GM06990 (cell line): ENCODE measurements at regions not wholly inside any gene's neighbourhood (a gene's known extent, or its start where the extent isn't known, plus 50 kb on each side); places are given as distances from the start of the nearest gene placed in this dataset.
"Not testable (repeated sequence)": the region's sequence is repeated elsewhere in the genome, so short reads cannot be mapped to it uniquely, and the experiment has no call there.

Experiments
- DNase-seq: peaks from one replicate; pipeline ENCODE4 v3.0.0-alpha.2; 2011; ENCODE audit not compliant: insufficient read length; ENCODE audit errors: extremely low read depth
- H3K27me3 ChIP-seq: replicated peaks from 2 replicates; pipeline ENCODE4 v1.6.0; 2011; ENCODE audit warnings: low read length; ENCODE audit not compliant: control insufficient read depth, insufficient read depth
- H3K36me3 ChIP-seq: 2 replicates; pipeline ENCODE4 v1.5.1; 2011; ENCODE audit warnings: low read length; ENCODE audit not compliant: control insufficient read depth, insufficient read depth
- H3K4me3 ChIP-seq: replicated peaks from 2 replicates; pipeline ENCODE4 v1.5.1; 2011; ENCODE audit warnings: low read depth, mild to moderate bottlenecking, control low read depth, low read length
- TF ChIP-seq, protein P1 (sequence below): IDR thresholded peaks from 2 replicates; pipeline ENCODE4 v1.5.1; 2011; ENCODE audit warnings: low read length, control low read depth, mild to moderate bottlenecking, inconsistent platforms; ENCODE audit not compliant: insufficient read depth, poor library complexity, severe bottlenecking

DNA sequence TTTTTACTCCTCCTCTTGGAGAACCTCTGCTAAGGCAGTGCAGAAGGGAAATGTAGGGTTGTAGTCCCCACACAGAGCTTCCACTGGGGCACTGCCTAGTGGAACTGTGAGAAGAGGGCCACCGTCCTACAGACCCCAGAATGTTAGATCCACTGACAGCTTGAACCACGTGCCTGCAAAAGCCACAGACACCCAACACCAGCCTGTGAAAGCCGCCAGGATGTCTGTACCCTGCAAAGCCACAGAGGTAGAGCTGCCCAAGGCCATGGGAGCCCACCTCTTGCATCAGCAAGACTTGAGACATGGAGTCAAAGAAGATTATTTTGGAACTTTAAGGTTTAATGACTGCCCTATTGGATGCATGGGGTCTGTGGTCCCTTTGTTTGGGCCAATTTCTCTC is 112.1 kb downstream of the RSL24D1 start:
- TF ChIP-seq, protein P1, sequence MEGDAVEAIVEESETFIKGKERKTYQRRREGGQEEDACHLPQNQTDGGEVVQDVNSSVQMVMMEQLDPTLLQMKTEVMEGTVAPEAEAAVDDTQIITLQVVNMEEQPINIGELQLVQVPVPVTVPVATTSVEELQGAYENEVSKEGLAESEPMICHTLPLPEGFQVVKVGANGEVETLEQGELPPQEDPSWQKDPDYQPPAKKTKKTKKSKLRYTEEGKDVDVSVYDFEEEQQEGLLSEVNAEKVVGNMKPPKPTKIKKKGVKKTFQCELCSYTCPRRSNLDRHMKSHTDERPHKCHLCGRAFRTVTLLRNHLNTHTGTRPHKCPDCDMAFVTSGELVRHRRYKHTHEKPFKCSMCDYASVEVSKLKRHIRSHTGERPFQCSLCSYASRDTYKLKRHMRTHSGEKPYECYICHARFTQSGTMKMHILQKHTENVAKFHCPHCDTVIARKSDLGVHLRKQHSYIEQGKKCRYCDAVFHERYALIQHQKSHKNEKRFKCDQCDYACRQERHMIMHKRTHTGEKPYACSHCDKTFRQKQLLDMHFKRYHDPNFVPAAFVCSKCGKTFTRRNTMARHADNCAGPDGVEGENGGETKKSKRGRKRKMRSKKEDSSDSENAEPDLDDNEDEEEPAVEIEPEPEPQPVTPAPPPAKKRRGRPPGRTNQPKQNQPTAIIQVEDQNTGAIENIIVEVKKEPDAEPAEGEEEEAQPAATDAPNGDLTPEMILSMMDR, result no peak
- DNase-seq, result no peak
- no peaks in the 10 kb centered on the region for H3K36me3 ChIP-seq

DNA sequence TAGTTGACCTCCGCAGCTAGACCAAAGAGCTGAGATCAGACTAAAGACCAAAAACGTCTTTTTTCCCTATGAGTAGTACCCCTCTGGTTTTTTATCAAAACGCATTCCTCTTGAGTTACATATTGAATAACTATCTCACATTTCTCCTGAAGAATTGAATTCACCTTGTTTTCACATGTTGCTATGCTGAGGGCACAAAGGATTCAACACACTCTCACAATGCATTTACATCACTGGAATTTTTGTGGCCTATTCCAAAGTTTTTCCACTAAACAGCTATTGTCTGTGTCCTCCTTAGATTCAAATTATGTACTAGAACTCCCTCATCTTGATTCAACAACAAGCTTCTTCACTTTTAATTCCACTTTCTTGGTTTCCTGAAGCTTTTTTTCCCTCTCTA is 112.5 kb downstream of the RSL24D1 start:
- TF ChIP-seq, protein P1, result no peak
- no peaks in the 10 kb centered on the region for H3K27me3 ChIP-seq
- no peak for DNase-seq
- no peaks in the 10 kb centered on the region for H3K36me3 ChIP-seq
- no peak overlapping the region for H3K4me3 ChIP-seq

More for the DNA sequence above, 112.1 kb downstream of the RSL24D1 start:
- Histone ChIP-seq H3K4me3 (no peak overlapping the region), H3K27me3 (no peaks in the 10 kb centered on the region)

DNA sequence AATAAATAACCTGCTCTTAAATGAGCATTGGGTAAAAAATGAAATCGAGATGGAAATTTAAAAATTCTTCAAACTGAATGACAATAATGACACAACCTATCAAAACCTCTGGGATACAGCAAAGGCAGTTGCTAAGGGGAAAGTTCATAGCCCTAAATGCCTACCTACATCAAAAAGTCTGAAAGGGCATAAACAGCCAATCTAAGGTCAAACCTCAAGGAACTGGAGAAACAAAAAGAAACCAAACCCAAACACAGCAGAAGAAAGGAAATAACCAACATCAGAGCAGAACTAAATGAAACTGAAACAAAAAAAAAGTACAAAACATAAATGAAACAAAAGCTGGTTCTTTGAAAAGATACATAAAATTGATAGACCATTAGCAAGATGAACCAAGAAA is 119.7 kb downstream of the RSL24D1 start:
- not testable (repeated sequence) for DNase-seq, H3K4me3 ChIP-seq, H3K27me3 ChIP-seq, H3K36me3 ChIP-seq

DNA sequence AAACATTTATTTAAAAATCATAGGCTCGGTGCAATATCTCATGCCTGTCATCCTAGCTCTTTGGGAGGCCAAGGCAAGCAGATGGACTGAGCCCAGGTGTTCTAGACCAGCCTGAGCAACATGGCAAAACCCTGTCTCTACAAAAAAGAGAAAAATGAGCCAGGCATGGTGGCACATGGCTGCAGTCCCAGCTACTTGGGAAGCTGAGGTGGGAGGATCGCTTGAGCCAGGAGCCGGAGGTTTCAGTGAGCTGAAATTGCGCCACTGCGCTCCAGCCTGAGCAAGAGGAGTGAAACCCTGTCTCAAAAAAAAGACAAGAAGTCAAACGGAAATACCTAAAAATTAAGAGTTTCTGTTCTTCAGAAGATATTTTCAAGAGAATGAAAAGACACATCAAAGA is 122.3 kb downstream of the RSL24D1 start:
- TF ChIP-seq, protein P1, result no peak
- no peak for DNase-seq
- H3K27me3 ChIP-seq, result no peaks in the 10 kb centered on the region
- H3K36me3 ChIP-seq, result no peaks in the 10 kb centered on the region
- H3K4me3 ChIP-seq, result no peak overlapping the region

DNA sequence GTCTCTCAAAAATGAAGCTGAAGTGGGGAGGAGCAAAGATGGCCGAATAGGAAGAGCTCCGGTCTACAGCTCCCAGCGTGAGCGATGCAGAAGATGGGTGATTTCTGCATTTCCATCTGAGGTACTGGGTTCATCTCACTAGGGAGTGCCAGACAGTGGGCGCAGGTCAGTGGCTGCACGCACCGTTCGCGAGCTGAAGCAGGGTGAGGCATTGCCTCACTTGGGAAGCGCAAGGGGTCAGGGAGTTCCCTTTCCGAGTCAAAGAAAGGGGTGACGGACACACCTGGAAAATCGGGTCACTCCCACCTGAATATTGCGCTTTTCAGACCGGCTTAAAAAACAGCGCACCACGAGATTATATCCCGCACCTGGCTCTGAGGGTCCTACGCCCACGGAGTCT is 132.8 kb downstream of the RSL24D1 start:
- not testable (repeated sequence) for DNase-seq, H3K27me3 ChIP-seq, H3K36me3 ChIP-seq, H3K4me3 ChIP-seq

DNA sequence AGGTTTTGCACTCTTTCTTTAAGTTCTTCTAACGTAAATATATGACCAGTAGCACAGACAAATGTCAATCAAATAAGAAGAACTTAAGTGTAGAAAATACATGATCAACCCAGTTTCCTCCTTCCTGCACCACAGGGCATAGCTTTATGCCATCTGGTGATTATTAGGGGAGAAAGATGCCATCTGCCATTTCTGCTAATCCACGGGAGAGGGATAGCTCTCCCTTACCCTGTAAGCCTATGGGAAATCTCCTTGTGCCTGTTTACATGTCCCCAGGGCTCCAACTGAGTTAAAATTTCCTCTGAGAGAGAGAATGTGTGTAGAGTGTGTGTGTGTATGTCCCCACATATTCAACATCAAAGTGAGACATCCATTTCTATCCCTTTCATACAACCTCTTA is 135.9 kb downstream of the RSL24D1 start:
- no peaks in the 10 kb centered on the region for H3K27me3 ChIP-seq
- H3K4me3 ChIP-seq, result no peak overlapping the region
- no peaks in the 10 kb centered on the region for H3K36me3 ChIP-seq
- no peak for DNase-seq
- TF ChIP-seq, protein P1, result no peak

DNA sequence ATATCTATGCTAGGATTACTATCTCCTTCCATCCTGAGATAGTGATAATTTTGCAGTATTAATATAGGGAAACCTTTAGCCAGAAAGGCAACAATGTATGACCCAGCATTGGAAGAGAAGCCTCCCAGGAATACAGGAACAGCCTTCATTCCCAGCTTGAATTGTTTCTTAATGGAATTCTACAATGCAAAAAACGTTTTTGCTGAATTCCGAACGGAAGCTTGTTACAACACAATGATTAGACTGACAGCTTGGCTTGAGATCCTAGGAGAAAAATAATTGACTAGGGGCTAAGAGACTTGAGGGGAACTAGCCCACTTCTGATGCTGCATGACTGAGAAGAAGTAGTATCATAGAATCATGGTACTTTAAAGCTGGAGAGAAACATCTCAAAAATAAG is 140.2 kb downstream of the RSL24D1 start:
- no peak for DNase-seq
- H3K4me3 ChIP-seq, result no peak overlapping the region
- TF ChIP-seq, protein P1, result no peak
- no peaks in the 10 kb centered on the region for H3K36me3 ChIP-seq
- no peaks in the 10 kb centered on the region for H3K27me3 ChIP-seq
